ENCODE measurements at regions not wholly inside any gene's neighbourhood (a gene's known extent, or its start where the extent isn't known, plus 50 kb on each side); places are given as distances from the start of the nearest gene placed in this dataset.
"Not testable (repeated sequence)": the region's sequence is repeated elsewhere in the genome, so short reads cannot be mapped to it uniquely, and the experiment has no call there.

- no peaks in the 10 kb centered on the region for H3K27me3 Mint-ChIP-seq (ENCODE audit: low read depth)
- no peak for ATAC-seq (replicated peaks in 1 of 2)
Observed at GRCh38 chr16:61098505-61098904, 937.7 kb downstream of the CDH8 start.

GRCh38 chr16:61091300-61091699 lies 944.9 kb downstream of the CDH8 start:
- H3K4me3 Mint-ChIP-seq; H3K27me3 Mint-ChIP-seq (ENCODE audit: low read depth); H3K27ac Mint-ChIP-seq; ATAC-seq (replicated peaks in 1 of 2); DNase-seq; H3K4me1 Mint-ChIP-seq (ENCODE audit: low read depth): not testable (repeated sequence)
- peaks cover 5 to 12% of the 10 kb centered on the region in 2 donors for H3K36me3 Mint-ChIP-seq (ENCODE audit: insufficient read depth in 2 of 2)
- peaks cover 19 to 20% of the 10 kb centered on the region in 2 donors for H3K9me3 Mint-ChIP-seq

More at GRCh38 chr16:61098505-61098904, 937.7 kb downstream of the CDH8 start:
- Mint-ChIP-seq H3K4me3 (no peak overlapping the region), H3K4me1 (ENCODE audit: low read depth) (no peaks in the 10 kb centered on the region), H3K27ac (no peak overlapping the region), H3K36me3 (ENCODE audit: insufficient read depth in 2 of 2) (peaks cover 2 to 5% of the 10 kb centered on the region in 2 donors), H3K9me3 (peaks cover 9 to 14% of the 10 kb centered on the region in 2 donors)
- DNase-seq: no peak

GRCh38 chr16:61083711-61084110 lies 952.5 kb downstream of the CDH8 start:
- no peak for DNase-seq
- Mint-ChIP-seq H3K27me3 (ENCODE audit: low read depth) (no peaks in the 10 kb centered on the region), H3K27ac (no peak overlapping the region), H3K4me1 (ENCODE audit: low read depth) (no peaks in the 10 kb centered on the region), H3K4me3 (no peak overlapping the region), H3K9me3 (peaks cover 4 to 6% of the 10 kb centered on the region in 2 donors), H3K36me3 (ENCODE audit: insufficient read depth in 2 of 2) (peaks cover 0 to 4% of the 10 kb centered on the region in 2 donors)
- no peak for ATAC-seq (replicated peaks in 1 of 2)

GRCh38 chr16:61074324-61074723 lies 961.9 kb downstream of the CDH8 start:
- DNase-seq: no peak
- Mint-ChIP-seq H3K27me3 (ENCODE audit: low read depth) (no peaks in the 10 kb centered on the region), H3K27ac (no peak overlapping the region), H3K4me1 (ENCODE audit: low read depth) (no peaks in the 10 kb centered on the region), H3K9me3 (peaks cover 4 to 11% of the 10 kb centered on the region in 2 donors), H3K4me3 (no peak overlapping the region), H3K36me3 (ENCODE audit: insufficient read depth in 2 of 2) (peaks cover under 1 to 2% of the 10 kb centered on the region in 2 donors)
- no peak for ATAC-seq (replicated peaks in 1 of 2)

- ATAC-seq (replicated peaks in 1 of 2): no peak
- Mint-ChIP-seq H3K4me3 (no peak overlapping the region), H3K27ac (no peak overlapping the region), H3K27me3 (ENCODE audit: low read depth) (no peaks in the 10 kb centered on the region), H3K9me3 (peaks cover 11 to 16% of the 10 kb centered on the region in 2 donors), H3K4me1 (ENCODE audit: low read depth) (no peaks in the 10 kb centered on the region), H3K36me3 (ENCODE audit: insufficient read depth in 2 of 2) (peaks cover 0 to 2% of the 10 kb centered on the region in 2 donors)
- DNase-seq: no peak
Observed at GRCh38 chr16:61057635-61058034, 978.6 kb downstream of the CDH8 start.

- H3K36me3 Mint-ChIP-seq (ENCODE audit: insufficient read depth in 2 of 2): peaks cover 0 to 2% of the 10 kb centered on the region in 2 donors
- ATAC-seq (replicated peaks in 1 of 2) (no peak), DNase-seq (no peak)
- H3K9me3 Mint-ChIP-seq: peaks cover 10 to 18% of the 10 kb centered on the region in 2 donors
- H3K4me3 Mint-ChIP-seq: no peak overlapping the region
- H3K27ac Mint-ChIP-seq: no peak overlapping the region
- H3K27me3 Mint-ChIP-seq (ENCODE audit: low read depth): no peaks in the 10 kb centered on the region
- H3K4me1 Mint-ChIP-seq (ENCODE audit: low read depth): no peaks in the 10 kb centered on the region
Observed at GRCh38 chr16:61050547-61050946, 985.7 kb downstream of the CDH8 start.

- Mint-ChIP-seq H3K9me3 (peaks cover 7 to 22% of the 10 kb centered on the region in 2 donors), H3K4me3 (no peak overlapping the region), H3K27me3 (ENCODE audit: low read depth) (no peaks in the 10 kb centered on the region), H3K27ac (no peak overlapping the region), H3K36me3 (ENCODE audit: insufficient read depth in 2 of 2) (peaks cover 0 to 2% of the 10 kb centered on the region in 2 donors), H3K4me1 (ENCODE audit: low read depth) (no peaks in the 10 kb centered on the region)
- ATAC-seq (replicated peaks in 1 of 2) (no peak), DNase-seq (no peak)
Observed at GRCh38 chr16:61045931-61046330, 990.3 kb downstream of the CDH8 start.

- ATAC-seq (replicated peaks in 1 of 2) (no peak), DNase-seq (no peak)
- Mint-ChIP-seq H3K27ac (no peak overlapping the region), H3K36me3 (ENCODE audit: insufficient read depth in 2 of 2) (no peaks in the 10 kb centered on the region), H3K9me3 (peaks cover 6 to 13% of the 10 kb centered on the region in 2 donors), H3K4me1 (ENCODE audit: low read depth) (no peaks in the 10 kb centered on the region), H3K27me3 (ENCODE audit: low read depth) (no peaks in the 10 kb centered on the region), H3K4me3 (no peak overlapping the region)
Observed at GRCh38 chr16:61042737-61043136, 993.5 kb downstream of the CDH8 start.

- ATAC-seq (replicated peaks in 1 of 2) (no peak), DNase-seq (no peak)
- Mint-ChIP-seq H3K4me3 (no peak overlapping the region), H3K27ac (no peak overlapping the region), H3K4me1 (ENCODE audit: low read depth) (no peaks in the 10 kb centered on the region), H3K9me3 (peaks cover 7 to 12% of the 10 kb centered on the region in 2 donors), H3K27me3 (ENCODE audit: low read depth) (no peaks in the 10 kb centered on the region), H3K36me3 (ENCODE audit: insufficient read depth in 2 of 2) (peaks cover 0 to 2% of the 10 kb centered on the region in 2 donors)
Observed at GRCh38 chr16:61030616-61031015, 1005.6 kb downstream of the CDH8 start.

GRCh38 chr16:61024180-61024900 lies 1011.9 kb downstream of the CDH8 start:
- no peak overlapping the region for H3K4me3 Mint-ChIP-seq
- H3K27me3 Mint-ChIP-seq (ENCODE audit: low read depth): no peaks in the 10 kb centered on the region
- ATAC-seq (replicated peaks in 1 of 2) (no peak), DNase-seq (no peak)
- H3K36me3 Mint-ChIP-seq (ENCODE audit: insufficient read depth in 2 of 2): peaks cover 0 to 3% of the 10 kb centered on the region in 2 donors
- no peak overlapping the region for H3K27ac Mint-ChIP-seq
- peaks cover 9 to 22% of the 10 kb centered on the region in 2 donors for H3K9me3 Mint-ChIP-seq
- H3K4me1 Mint-ChIP-seq (ENCODE audit: low read depth): no peaks in the 10 kb centered on the region

GRCh38 chr16:61014869-61015268 lies 1021.4 kb downstream of the CDH8 start:
- DNase-seq: no peak
- Mint-ChIP-seq H3K36me3 (ENCODE audit: insufficient read depth in 2 of 2) (peaks cover 2 to 3% of the 10 kb centered on the region in 2 donors), H3K4me1 (ENCODE audit: low read depth) (no peaks in the 10 kb centered on the region), H3K27me3 (ENCODE audit: low read depth) (no peaks in the 10 kb centered on the region), H3K27ac (no peak overlapping the region), H3K4me3 (no peak overlapping the region), H3K9me3 (peaks cover 17 to 19% of the 10 kb centered on the region in 2 donors)
- ATAC-seq (replicated peaks in 1 of 2): no peak

GRCh38 chr16:61007694-61008093 lies 1028.5 kb downstream of the CDH8 start:
- ATAC-seq (replicated peaks in 1 of 2) (no peak), DNase-seq (no peak)
- Mint-ChIP-seq H3K27me3 (ENCODE audit: low read depth) (no peaks in the 10 kb centered on the region), H3K9me3 (peaks cover 3 to 8% of the 10 kb centered on the region in 2 donors), H3K4me3 (no peak overlapping the region), H3K4me1 (ENCODE audit: low read depth) (no peaks in the 10 kb centered on the region), H3K27ac (no peak overlapping the region), H3K36me3 (ENCODE audit: insufficient read depth in 2 of 2) (peaks cover 0 to 1% of the 10 kb centered on the region in 2 donors)

GRCh38 chr16:61005952-61006351 lies 1030.3 kb downstream of the CDH8 start:
- ATAC-seq (replicated peaks in 1 of 2) (no peak), DNase-seq (no peak)
- no peak overlapping the region for H3K4me3 Mint-ChIP-seq
- no peaks in the 10 kb centered on the region for H3K4me1 Mint-ChIP-seq (ENCODE audit: low read depth)
- no peaks in the 10 kb centered on the region for H3K27me3 Mint-ChIP-seq (ENCODE audit: low read depth)
- no peak overlapping the region for H3K27ac Mint-ChIP-seq
- H3K36me3 Mint-ChIP-seq (ENCODE audit: insufficient read depth in 2 of 2): no peaks in the 10 kb centered on the region
- H3K9me3 Mint-ChIP-seq: peaks cover 3 to 9% of the 10 kb centered on the region in 2 donors

Data from activated T-cell treated with anti-CD3 and anti-CD28 coated beads, Interleukin-2, amount 50 U/mL, for 72 hours (primary cell).